ENCODE measurements at regions not wholly inside any gene's neighbourhood (a gene's known extent, or its start where the extent isn't known, plus 50 kb on each side); places are given as distances from the start of the nearest gene placed in this dataset.

- TF ChIP-seq JUN (IDR thresholded peaks at IDR 0.05; ENCODE audit: borderline replicate concordance, insufficient read depth, insufficient read length, low read depth) (no peak), EZH2 (IDR thresholded peaks at IDR 0.05; ENCODE audit: borderline replicate concordance, low read depth, low read length, severe bottlenecking) (no peak)
Observed at GRCh38 chr9:13501018-13501417, 221.5 kb upstream of the MPDZ start.

Measured in endothelial cell of umbilical vein (primary cell).